Activated CD8-positive, alpha-beta T cell treated with anti-CD3 and anti-CD28 coated beads for 36 hours (primary cell): ENCODE measurements at regions not wholly inside any gene's neighbourhood (a gene's known extent, or its start where the extent isn't known, plus 50 kb on each side); places are given as distances from the start of the nearest gene placed in this dataset.

Experiments
- ATAC-seq: fragments of 200-7000 bp; cut with Tn5 transposase; one replicate; pipeline ENCODE4 v1.10.0; 2021; ENCODE audit warnings: mild to moderate bottlenecking, moderate library complexity
- CTCF ChIA-PET: fragments of 350-600 bp; sonication (Branson Sonifier 250); formaldehyde crosslinking; loops from one replicate; lab custom pipeline; 2021; ENCODE audit warnings: antibody characterized with exemption; lab: Charles Lee
- POLR2A ChIA-PET: fragments of 350-600 bp; sonication (Branson Sonifier 250); formaldehyde crosslinking; loops from one replicate; lab custom pipeline; 2021; ENCODE audit warnings: antibody characterized with exemption; lab: Charles Lee
- DNase-seq: peaks from one replicate; pipeline ENCODE4 v3.0.0-alpha.2; 2020
- H3K27ac Mint-ChIP-seq: one replicate; pipeline ENCODE4 v1.8.0; 2021; ENCODE audit warnings: mild to moderate bottlenecking, mixed read lengths
- H3K27me3 Mint-ChIP-seq: one replicate; pipeline ENCODE4 v1.8.0; 2021; ENCODE audit warnings: mixed read lengths
- H3K36me3 Mint-ChIP-seq: one replicate; pipeline ENCODE4 v1.8.0; 2021; ENCODE audit warnings: low read depth, mixed read lengths
- H3K4me1 Mint-ChIP-seq: one replicate; pipeline ENCODE4 v1.8.0; 2021; ENCODE audit warnings: low read depth, mixed read lengths
- H3K4me3 Mint-ChIP-seq: one replicate; pipeline ENCODE4 v1.8.0; 2021; ENCODE audit warnings: mild to moderate bottlenecking, moderate library complexity, mixed read lengths
- H3K9me3 Mint-ChIP-seq: one replicate; pipeline ENCODE4 v1.8.0; 2021; ENCODE audit warnings: mixed read lengths
- CTCF ChIP-seq: fragments of 200-600 bp; IDR thresholded peaks from one replicate; pipeline ENCODE4 v1.8.0; 2022; ENCODE audit warnings: antibody characterized with exemption, mild to moderate bottlenecking
- intact Hi-C: fragments of 100-400 bp; cut with micrococcal nuclease; formaldehyde crosslinking; loops from one replicate; pipeline ENCODE4 v1.10.0; 2022

- Mint-ChIP-seq H3K4me3 (no peak overlapping the region), H3K4me1 (no peaks in the 10 kb centered on the region), H3K9me3 (no peaks in the 10 kb centered on the region), H3K27ac (no peak overlapping the region), H3K36me3 (no peaks in the 10 kb centered on the region), H3K27me3 (peaks cover 3% of the 10 kb centered on the region)
- intact Hi-C loops: no loop called here
- ChIA-PET CTCF (interaction anchor here (0.9 kb wide), 1 partner anchor 9 kb away, joined by 3 read pairs; no protein-coding TSS in a partner anchor), POLR2A (no interaction called here)
- DNase-seq: no peak
- ATAC-seq: no peak
- no peak for TF ChIP-seq CTCF
Observed at GRCh38 chr12:131459773-131460365, 251.0 kb upstream of the SFSWAP start.

- ChIA-PET POLR2A (no interaction called here), CTCF (no interaction called here)
- Mint-ChIP-seq H3K9me3 (no peaks in the 10 kb centered on the region), H3K27me3 (peaks cover 3% of the 10 kb centered on the region), H3K27ac (no peak overlapping the region), H3K4me3 (no peak overlapping the region), H3K4me1 (no peaks in the 10 kb centered on the region), H3K36me3 (no peaks in the 10 kb centered on the region)
- ATAC-seq: no peak
- TF ChIP-seq CTCF: no peak
- no peak for DNase-seq
- intact Hi-C loops: no loop called here
Observed at GRCh38 chr12:131460520-131460919, 250.4 kb upstream of the SFSWAP start.

GRCh38 chr12:131461096-131461495 is 249.8 kb upstream of the SFSWAP start:
- Mint-ChIP-seq H3K9me3 (no peaks in the 10 kb centered on the region), H3K27me3 (peaks cover 3% of the 10 kb centered on the region), H3K27ac (no peak overlapping the region), H3K4me1 (no peaks in the 10 kb centered on the region), H3K36me3 (no peaks in the 10 kb centered on the region), H3K4me3 (no peak overlapping the region)
- ChIA-PET CTCF (no interaction called here), POLR2A (no interaction called here)
- intact Hi-C loops: no loop called here
- DNase-seq (no peak), ATAC-seq (no peak)
- TF ChIP-seq CTCF: no peak

- CTCF ChIA-PET: no interaction called here
- H3K4me3 Mint-ChIP-seq: no peak overlapping the region
Observed at GRCh38 chr12:131463174-131463573, 247.7 kb upstream of the SFSWAP start.

GRCh38 chr12:131464081-131464480 is 246.8 kb upstream of the SFSWAP start:
- Mint-ChIP-seq H3K36me3 (no peaks in the 10 kb centered on the region), H3K4me3 (no peak overlapping the region), H3K27me3 (peaks cover 3% of the 10 kb centered on the region), H3K4me1 (no peaks in the 10 kb centered on the region), H3K27ac (no peak overlapping the region), H3K9me3 (no peaks in the 10 kb centered on the region)
- ChIA-PET CTCF (no interaction called here), POLR2A (no interaction called here)
- TF ChIP-seq CTCF: no peak
- ATAC-seq (no peak), DNase-seq (no peak)
- intact Hi-C loops: no loop called here

More at GRCh38 chr12:131463174-131463573, 247.7 kb upstream of the SFSWAP start:
- Mint-ChIP-seq H3K4me1 (no peaks in the 10 kb centered on the region), H3K27me3 (peaks cover 3% of the 10 kb centered on the region), H3K36me3 (no peaks in the 10 kb centered on the region), H3K9me3 (no peaks in the 10 kb centered on the region), H3K27ac (no peak overlapping the region)
- ATAC-seq (no peak), DNase-seq (no peak)
- TF ChIP-seq CTCF: no peak
- POLR2A ChIA-PET: no interaction called here
- intact Hi-C loops: no loop called here
